ENCODE measurements at regions not wholly inside any gene's neighbourhood (a gene's known extent, or its start where the extent isn't known, plus 50 kb on each side); places are given as distances from the start of the nearest gene placed in this dataset.

GRCh38 chr11:130694488-130695045 is 221.7 kb downstream of the SNX19 start:
- TF ChIP-seq POLR2A (IDR thresholded peaks at IDR 0.05) (no peak), CTCF (IDR thresholded peaks at IDR 0.05) (no peak), EP300 (IDR thresholded peaks at IDR 0.05) (no peak)

Data from ovary (tissue), 3 donors.